ENCODE measurements at regions not wholly inside any gene's neighbourhood (a gene's known extent, or its start where the extent isn't known, plus 50 kb on each side); places are given as distances from the start of the nearest gene placed in this dataset.

DNA sequence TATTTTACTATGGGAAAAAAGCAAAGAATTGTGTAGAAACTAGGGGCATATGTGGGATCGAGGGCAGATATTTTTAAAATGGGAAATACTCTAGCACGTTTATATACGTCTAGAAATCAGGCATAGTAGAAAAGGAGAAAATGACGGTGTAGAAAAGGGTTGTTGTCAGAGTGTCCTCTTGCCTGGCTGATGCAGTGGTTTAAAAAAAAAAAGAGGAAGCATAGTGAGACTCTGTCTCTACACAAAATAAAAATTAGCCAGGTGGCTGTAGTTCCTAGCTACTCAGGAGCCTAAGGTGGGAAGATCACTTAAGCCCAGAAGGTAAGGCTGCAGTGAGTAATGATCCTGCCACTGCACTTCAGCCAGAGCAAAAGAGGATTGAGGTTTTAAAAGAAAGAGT, 64.7 kb upstream of the LRRC7 start:
- H3K4me1 Mint-ChIP-seq (ENCODE audit: low read depth), result no peaks in the 10 kb centered on the region
- DNase-seq, result no peak
- TF ChIP-seq, protein P1, sequence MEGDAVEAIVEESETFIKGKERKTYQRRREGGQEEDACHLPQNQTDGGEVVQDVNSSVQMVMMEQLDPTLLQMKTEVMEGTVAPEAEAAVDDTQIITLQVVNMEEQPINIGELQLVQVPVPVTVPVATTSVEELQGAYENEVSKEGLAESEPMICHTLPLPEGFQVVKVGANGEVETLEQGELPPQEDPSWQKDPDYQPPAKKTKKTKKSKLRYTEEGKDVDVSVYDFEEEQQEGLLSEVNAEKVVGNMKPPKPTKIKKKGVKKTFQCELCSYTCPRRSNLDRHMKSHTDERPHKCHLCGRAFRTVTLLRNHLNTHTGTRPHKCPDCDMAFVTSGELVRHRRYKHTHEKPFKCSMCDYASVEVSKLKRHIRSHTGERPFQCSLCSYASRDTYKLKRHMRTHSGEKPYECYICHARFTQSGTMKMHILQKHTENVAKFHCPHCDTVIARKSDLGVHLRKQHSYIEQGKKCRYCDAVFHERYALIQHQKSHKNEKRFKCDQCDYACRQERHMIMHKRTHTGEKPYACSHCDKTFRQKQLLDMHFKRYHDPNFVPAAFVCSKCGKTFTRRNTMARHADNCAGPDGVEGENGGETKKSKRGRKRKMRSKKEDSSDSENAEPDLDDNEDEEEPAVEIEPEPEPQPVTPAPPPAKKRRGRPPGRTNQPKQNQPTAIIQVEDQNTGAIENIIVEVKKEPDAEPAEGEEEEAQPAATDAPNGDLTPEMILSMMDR (IDR thresholded peaks at IDR 0.05), result no peak
- no peaks in the 10 kb centered on the region for H3K36me3 Mint-ChIP-seq (ENCODE audit: low read depth)
- H3K27ac Mint-ChIP-seq, result no peak overlapping the region
- no peak overlapping the region for H3K4me3 Mint-ChIP-seq
- peaks cover 4% of the 10 kb centered on the region for H3K9me3 Mint-ChIP-seq
- no peaks in the 10 kb centered on the region for H3K27me3 Mint-ChIP-seq (ENCODE audit: insufficient read depth)

DNA sequence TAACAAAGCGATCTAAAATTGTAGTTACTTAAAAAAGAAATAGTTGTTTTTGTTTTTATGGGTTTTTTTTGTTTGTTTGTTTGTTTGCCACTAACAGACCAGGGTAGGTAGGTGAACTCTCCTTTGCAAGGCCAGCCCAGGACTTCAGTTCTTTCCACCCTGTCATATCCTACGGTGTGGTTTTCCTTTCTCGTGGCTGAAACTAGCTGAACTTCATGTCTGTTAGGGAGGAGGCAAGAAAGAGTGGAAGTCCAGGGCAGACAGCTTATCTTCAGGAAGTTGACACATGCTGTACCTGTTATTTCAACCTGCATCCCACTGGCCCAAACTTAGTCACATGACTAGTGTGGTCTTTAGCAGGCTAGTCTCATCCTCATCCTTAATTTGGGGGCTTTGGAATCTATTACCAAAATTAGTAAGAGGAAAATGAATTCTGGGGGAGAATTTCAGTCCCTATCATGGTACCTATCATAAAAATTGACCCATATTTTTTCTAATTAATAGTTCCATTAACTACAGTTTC, 62.9 kb upstream of the LRRC7 start:
- no peak overlapping the region for H3K4me3 Mint-ChIP-seq
- no peaks in the 10 kb centered on the region for H3K27me3 Mint-ChIP-seq (ENCODE audit: insufficient read depth)
- no peaks in the 10 kb centered on the region for H3K36me3 Mint-ChIP-seq (ENCODE audit: low read depth)

DNA sequence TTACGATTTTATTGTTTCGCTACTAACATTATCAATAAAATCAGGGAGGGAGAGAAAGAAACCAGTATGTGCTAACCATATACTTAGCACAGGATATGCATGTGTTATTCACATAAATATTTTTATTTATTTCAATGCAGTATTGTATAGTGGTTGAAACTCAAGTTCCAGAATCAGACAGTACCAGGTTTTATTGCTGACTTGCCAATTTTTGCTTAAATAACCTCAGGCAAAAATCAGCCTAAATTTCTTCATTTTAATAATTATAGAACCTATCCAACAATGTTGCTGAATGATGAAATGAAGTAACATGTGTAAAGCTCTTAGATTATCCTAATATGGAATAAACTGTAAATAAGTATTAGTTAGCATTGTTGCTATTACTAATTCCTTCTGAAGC, 61.4 kb upstream of the LRRC7 start:
- DNase-seq, result no peak
- Mint-ChIP-seq H3K4me1 (ENCODE audit: low read depth) (no peaks in the 10 kb centered on the region), H3K27ac (no peak overlapping the region), H3K4me3 (no peak overlapping the region), H3K27me3 (ENCODE audit: insufficient read depth) (no peaks in the 10 kb centered on the region), H3K36me3 (ENCODE audit: low read depth) (no peaks in the 10 kb centered on the region), H3K9me3 (peaks cover 4% of the 10 kb centered on the region; the same call in 1 of the 2 replicates)
- TF ChIP-seq, protein P1 (IDR thresholded peaks at IDR 0.05), result no peak

More for the DNA sequence above, 62.9 kb upstream of the LRRC7 start:
- H3K9me3 Mint-ChIP-seq, result peaks cover 4% of the 10 kb centered on the region; the same call in 1 of the 2 replicates
- no peak for DNase-seq
- TF ChIP-seq, protein P1 (IDR thresholded peaks at IDR 0.05), result no peak
- no peaks in the 10 kb centered on the region for H3K4me1 Mint-ChIP-seq (ENCODE audit: low read depth)
- no peak overlapping the region for H3K27ac Mint-ChIP-seq

DNA sequence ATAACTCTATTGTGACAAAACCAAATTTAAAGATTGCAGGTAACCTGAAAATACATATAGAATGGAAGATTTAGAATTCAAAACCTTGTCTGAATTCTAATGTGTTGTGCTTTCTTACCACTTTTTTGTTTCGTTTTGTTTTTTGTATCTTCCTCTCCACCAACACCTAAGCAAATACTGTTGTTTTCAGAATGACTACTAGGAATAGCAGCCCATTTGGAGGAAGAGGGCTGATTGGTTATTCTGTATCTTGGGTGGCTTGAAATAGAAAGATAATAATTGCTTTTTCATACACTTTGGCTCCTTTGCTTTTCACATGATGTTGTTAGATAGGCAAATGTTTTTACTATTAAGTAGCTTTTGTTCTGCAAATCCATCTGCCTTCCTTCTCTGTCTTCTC, 61.0 kb upstream of the LRRC7 start:
- H3K9me3 Mint-ChIP-seq, result peaks cover 4% of the 10 kb centered on the region; the same call in 1 of the 2 replicates
- H3K4me1 Mint-ChIP-seq (ENCODE audit: low read depth), result no peaks in the 10 kb centered on the region
- no peak overlapping the region for H3K27ac Mint-ChIP-seq

DNA sequence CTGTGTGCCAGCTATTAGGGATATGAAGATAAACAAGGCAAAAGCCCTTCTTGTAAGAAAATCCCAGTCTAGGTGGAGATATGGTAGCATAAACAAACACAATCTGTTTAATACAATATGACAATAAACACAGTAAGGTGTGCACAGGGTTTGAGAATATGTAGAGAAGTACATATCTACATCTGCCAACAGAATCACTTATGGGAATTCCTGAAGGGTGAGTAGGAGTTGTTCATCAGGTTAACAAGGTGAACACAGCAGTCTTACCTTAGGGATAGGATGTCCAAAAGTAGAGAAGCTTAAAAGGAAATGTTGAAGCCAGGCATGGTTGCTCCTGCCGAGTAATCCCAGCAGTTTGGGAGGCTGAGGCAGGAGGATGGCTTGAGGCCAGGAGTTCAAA, 57.7 kb upstream of the LRRC7 start:
- no peak overlapping the region for H3K4me3 Mint-ChIP-seq

More for the DNA sequence above, 61.0 kb upstream of the LRRC7 start:
- Mint-ChIP-seq H3K4me3 (no peak overlapping the region), H3K36me3 (ENCODE audit: low read depth) (no peaks in the 10 kb centered on the region), H3K27me3 (ENCODE audit: insufficient read depth) (no peaks in the 10 kb centered on the region)
- TF ChIP-seq, protein P1 (IDR thresholded peaks at IDR 0.05), result no peak
- no peak for DNase-seq

More for the DNA sequence above, 57.7 kb upstream of the LRRC7 start:
- Mint-ChIP-seq H3K9me3 (peaks cover 14% of the 10 kb centered on the region), H3K27ac (no peak overlapping the region), H3K4me1 (ENCODE audit: low read depth) (no peaks in the 10 kb centered on the region), H3K27me3 (ENCODE audit: insufficient read depth) (no peaks in the 10 kb centered on the region; the same call in 1 of the 2 replicates), H3K36me3 (ENCODE audit: low read depth) (no peaks in the 10 kb centered on the region)
- TF ChIP-seq, protein P1 (IDR thresholded peaks at IDR 0.05), result no peak
- no peak for DNase-seq
